ENCODE measurements at regions not wholly inside any gene's neighbourhood (a gene's known extent, or its start where the extent isn't known, plus 50 kb on each side); places are given as distances from the start of the nearest gene placed in this dataset.
A peak's percentile ranks its signal among the peaks of the same experiment; 100 is the strongest.

DNA sequence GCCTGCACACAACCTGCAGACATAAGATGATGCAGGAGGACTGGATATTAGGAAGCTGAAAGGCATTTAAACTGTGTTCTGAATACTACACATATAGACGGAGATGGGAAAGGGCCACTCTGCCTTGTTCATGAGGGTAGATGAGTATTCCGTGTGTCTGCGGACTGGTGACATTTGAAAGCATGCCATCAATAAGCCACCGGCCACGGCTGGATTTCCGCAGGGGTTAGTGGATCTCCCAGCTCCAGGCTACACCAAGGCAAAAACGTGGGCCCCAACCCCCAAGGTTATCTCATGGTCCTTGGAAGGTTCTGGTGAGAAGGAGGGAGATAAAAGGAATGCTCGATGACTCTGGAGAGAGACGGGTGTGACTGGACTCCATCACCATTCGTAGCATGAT lies 78.6 kb upstream of the THBS2 start:
- no peaks in the 10 kb centered on the region for H3K9me3 ChIP-seq
- DNase-seq (ENCODE audit: low spot score): no peak

GRCh38 chr6:169328112-169328801 lies 74.6 kb upstream of the THBS2 start:
- no peaks in the 10 kb centered on the region for H3K27me3 ChIP-seq (replicated peaks; ENCODE audit: insufficient read depth)
- TF ChIP-seq, protein P1, sequence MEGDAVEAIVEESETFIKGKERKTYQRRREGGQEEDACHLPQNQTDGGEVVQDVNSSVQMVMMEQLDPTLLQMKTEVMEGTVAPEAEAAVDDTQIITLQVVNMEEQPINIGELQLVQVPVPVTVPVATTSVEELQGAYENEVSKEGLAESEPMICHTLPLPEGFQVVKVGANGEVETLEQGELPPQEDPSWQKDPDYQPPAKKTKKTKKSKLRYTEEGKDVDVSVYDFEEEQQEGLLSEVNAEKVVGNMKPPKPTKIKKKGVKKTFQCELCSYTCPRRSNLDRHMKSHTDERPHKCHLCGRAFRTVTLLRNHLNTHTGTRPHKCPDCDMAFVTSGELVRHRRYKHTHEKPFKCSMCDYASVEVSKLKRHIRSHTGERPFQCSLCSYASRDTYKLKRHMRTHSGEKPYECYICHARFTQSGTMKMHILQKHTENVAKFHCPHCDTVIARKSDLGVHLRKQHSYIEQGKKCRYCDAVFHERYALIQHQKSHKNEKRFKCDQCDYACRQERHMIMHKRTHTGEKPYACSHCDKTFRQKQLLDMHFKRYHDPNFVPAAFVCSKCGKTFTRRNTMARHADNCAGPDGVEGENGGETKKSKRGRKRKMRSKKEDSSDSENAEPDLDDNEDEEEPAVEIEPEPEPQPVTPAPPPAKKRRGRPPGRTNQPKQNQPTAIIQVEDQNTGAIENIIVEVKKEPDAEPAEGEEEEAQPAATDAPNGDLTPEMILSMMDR (IDR thresholded peaks at IDR 0.05): no peak
- DNase-seq (ENCODE audit: low spot score) (no peak), ATAC-seq (ENCODE audit: insufficient number of reproducible peaks, low FRiP score, low read depth) (no peak)
- H3K27ac ChIP-seq: no peak overlapping the region
- no peaks in the 10 kb centered on the region for H3K36me3 ChIP-seq
- no peaks in the 10 kb centered on the region for H3K9me3 ChIP-seq
- H3K4me1 ChIP-seq (ENCODE audit: control insufficient read depth in 1 of 2, low read depth in 2 of 2): no peaks in the 10 kb centered on the region
- no peak overlapping the region for H3K4me3 ChIP-seq

More for the DNA sequence above, 78.6 kb upstream of the THBS2 start:
- Histone ChIP-seq H3K27me3 (replicated peaks; ENCODE audit: insufficient read depth) (no peaks in the 10 kb centered on the region), H3K27ac (no peak overlapping the region), H3K4me3 (no peak overlapping the region), H3K36me3 (no peaks in the 10 kb centered on the region), H3K4me1 (ENCODE audit: control insufficient read depth in 1 of 2, low read depth in 2 of 2) (no peaks in the 10 kb centered on the region)
- no peak for ATAC-seq (ENCODE audit: insufficient number of reproducible peaks, low FRiP score, low read depth)
- TF ChIP-seq, protein P1 (IDR thresholded peaks at IDR 0.05): no peak

DNA sequence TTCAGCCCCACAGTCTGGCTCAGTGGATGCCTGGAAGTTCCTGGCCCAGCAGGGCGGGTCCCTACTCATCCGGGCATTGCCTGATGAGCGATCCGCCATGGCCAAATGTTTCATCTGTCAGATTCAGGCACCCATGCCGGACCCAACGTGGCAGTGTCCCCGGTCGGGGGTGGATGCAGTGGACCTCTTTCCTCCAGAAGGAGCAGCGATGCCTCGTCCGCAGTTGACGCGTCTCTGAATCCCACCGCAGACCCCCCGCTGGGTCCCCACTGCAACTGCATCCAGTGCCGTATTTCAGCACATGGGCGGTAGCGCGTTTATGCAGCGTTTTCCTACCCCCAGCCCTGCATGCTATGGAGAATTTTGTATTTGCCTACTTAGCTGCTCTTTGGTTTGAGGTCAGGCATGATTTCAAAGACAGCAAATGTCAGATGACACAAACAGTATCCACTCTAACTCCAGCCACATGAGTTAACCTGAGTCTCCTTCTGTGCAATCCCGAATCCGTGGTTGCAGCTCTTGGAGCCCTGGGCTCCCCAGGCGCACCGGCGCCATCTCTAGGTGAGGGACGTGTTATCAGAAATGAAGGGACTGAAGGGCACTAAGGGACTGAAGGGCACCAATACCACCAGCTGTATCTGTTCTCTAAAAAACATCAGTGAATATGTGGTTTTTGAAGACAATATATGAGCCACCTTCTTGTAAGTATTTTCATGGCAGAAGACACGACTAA lies 72.6 kb upstream of the THBS2 start:
- H3K4me1 ChIP-seq (ENCODE audit: control insufficient read depth in 1 of 2, low read depth in 2 of 2): no peaks in the 10 kb centered on the region
- TF ChIP-seq, protein P1 (IDR thresholded peaks at IDR 0.05): peak; percentile 8
- H3K27me3 ChIP-seq (replicated peaks; ENCODE audit: insufficient read depth): no peaks in the 10 kb centered on the region
- no peak for ATAC-seq (ENCODE audit: insufficient number of reproducible peaks, low FRiP score, low read depth)
- H3K4me3 ChIP-seq: no peak overlapping the region
- H3K27ac ChIP-seq: no peak overlapping the region
- no peak for DNase-seq (ENCODE audit: low spot score)
- no peaks in the 10 kb centered on the region for H3K9me3 ChIP-seq
- no peaks in the 10 kb centered on the region for H3K36me3 ChIP-seq

GRCh38 chr6:169324656-169325459 lies 71.2 kb upstream of the THBS2 start:
- Histone ChIP-seq H3K9me3 (no peaks in the 10 kb centered on the region), H3K4me3 (no peak overlapping the region), H3K36me3 (no peaks in the 10 kb centered on the region), H3K27ac (no peak overlapping the region), H3K4me1 (ENCODE audit: control insufficient read depth in 1 of 2, low read depth in 2 of 2) (peaks cover 0 to 11% of the 10 kb centered on the region in 2 donors), H3K27me3 (replicated peaks; ENCODE audit: insufficient read depth) (no peaks in the 10 kb centered on the region)
- TF ChIP-seq, protein P1 (IDR thresholded peaks at IDR 0.05): no peak
- no peak for ATAC-seq (ENCODE audit: insufficient number of reproducible peaks, low FRiP score, low read depth)
- no peak for DNase-seq (ENCODE audit: low spot score)

DNA sequence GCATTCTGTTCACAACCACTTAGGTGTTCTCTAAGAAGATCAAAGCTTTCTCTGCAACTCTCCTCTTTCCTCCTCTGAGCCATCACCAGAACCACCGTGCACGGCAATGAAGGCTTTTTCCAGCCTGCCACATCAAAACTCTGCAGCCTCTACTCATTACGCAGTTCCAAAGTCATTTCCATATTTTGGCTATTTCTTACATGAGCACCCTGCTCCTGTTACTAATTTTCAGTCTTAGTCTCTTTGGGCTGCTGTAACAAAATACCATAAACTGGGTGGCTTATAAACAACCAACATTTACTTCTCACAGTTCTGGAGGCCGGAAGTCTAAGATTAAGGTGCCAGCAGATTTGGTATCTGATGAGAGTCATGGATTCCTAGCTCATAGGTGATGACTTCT lies 70.4 kb upstream of the THBS2 start:
- no peaks in the 10 kb centered on the region for H3K27me3 ChIP-seq (replicated peaks; ENCODE audit: insufficient read depth)
- H3K9me3 ChIP-seq: no peaks in the 10 kb centered on the region
- ATAC-seq (ENCODE audit: insufficient number of reproducible peaks, low FRiP score, low read depth) (no peak), DNase-seq (ENCODE audit: low spot score) (no peak)
- no peak overlapping the region for H3K4me3 ChIP-seq
- TF ChIP-seq, protein P1 (IDR thresholded peaks at IDR 0.05): no peak
- no peak overlapping the region for H3K27ac ChIP-seq
- peaks cover 0 to 18% of the 10 kb centered on the region in 2 donors for H3K4me1 ChIP-seq (ENCODE audit: control insufficient read depth in 1 of 2, low read depth in 2 of 2)
- no peaks in the 10 kb centered on the region for H3K36me3 ChIP-seq

All from thoracic aorta (tissue), 2 donors.